Keratinocyte (primary cell): ENCODE measurements at regions not wholly inside any gene's neighbourhood (a gene's known extent, or its start where the extent isn't known, plus 50 kb on each side); places are given as distances from the start of the nearest gene placed in this dataset.

Source experiments
- DNase-seq: peaks from one replicate; pipeline ENCODE4 v3.0.0-alpha.2; 2011; ENCODE audit warnings: low read depth, missing footprints, low spot score
- FAIRE-seq: peaks from 2 replicates; lab custom pipeline; 2011; peaks lifted over from hg19 to GRCh38; lab: Jason Lieb, UNC
- H2AFZ ChIP-seq: 2 replicates; pipeline ENCODE4 v1.6.0; 2012; ENCODE audit warnings: low read length, control low read depth, inconsistent platforms; ENCODE audit not compliant: control insufficient read depth
- H3K27ac ChIP-seq: 2 replicates; pipeline ENCODE4 v1.5.1; 2011; ENCODE audit warnings: low read length; ENCODE audit not compliant: control insufficient read depth, insufficient read depth
- H3K27me3 ChIP-seq: 3 replicates; pipeline ENCODE4 v1.6.0; 2011; ENCODE audit warnings: low read length; ENCODE audit not compliant: control insufficient read depth, insufficient read depth; ENCODE audit errors: extremely low read depth
- H3K36me3 ChIP-seq, 2 experiments: 2 replicates in 1 of 2; 3 replicates in 1 of 2; pipeline ENCODE4 v1.5.1; 2011; ENCODE audit warnings: low read length in 2 of 2, mild to moderate bottlenecking in 1 of 2; ENCODE audit not compliant: control insufficient read depth in 2 of 2, insufficient read depth in 2 of 2; ENCODE audit errors: extremely low read depth in 1 of 2
- H3K4me1 ChIP-seq: 3 replicates; pipeline ENCODE4 v1.5.1; 2011; ENCODE audit warnings: low read length; ENCODE audit not compliant: control insufficient read depth, insufficient read depth; ENCODE audit errors: extremely low read depth
- H3K4me2 ChIP-seq: 3 replicates; pipeline ENCODE4 v1.6.0; 2011; ENCODE audit warnings: low read depth, low read length; ENCODE audit not compliant: control insufficient read depth, insufficient read depth; ENCODE audit errors: extremely low read depth
- H3K4me3 ChIP-seq, 3 experiments: fragments of 200-600 bp in 1 of 3; sonication (generic) in 1 of 3; 2 replicates in 2 of 3; 3 replicates in 1 of 3; pipeline ENCODE4 v1.5.1; 2011 to 2016; ENCODE audit warnings: low read length in 3 of 3, mild to moderate bottlenecking in 3 of 3, control low read depth in 2 of 3, inconsistent platforms in 1 of 3, low read depth in 1 of 3, mixed read lengths in 1 of 3, mixed run types in 1 of 3, moderate library complexity in 1 of 3; ENCODE audit not compliant: control insufficient read depth in 2 of 3, insufficient read depth in 2 of 3; ENCODE audit errors: extremely low read depth in 1 of 3
- H3K79me2 ChIP-seq: 2 replicates; pipeline ENCODE4 v1.6.0; 2012; ENCODE audit warnings: low read length; ENCODE audit not compliant: control insufficient read depth, insufficient read depth
- H3K9ac ChIP-seq: 3 replicates; pipeline ENCODE4 v1.6.0; 2011; ENCODE audit warnings: low read length; ENCODE audit not compliant: control insufficient read depth, insufficient read depth; ENCODE audit errors: extremely low read depth
- H3K9me1 ChIP-seq: 3 replicates; pipeline ENCODE4 v1.6.0; 2011; ENCODE audit warnings: low read length; ENCODE audit not compliant: control insufficient read depth, insufficient read depth; ENCODE audit errors: extremely low read depth
- H3K9me3 ChIP-seq: 2 replicates; pipeline ENCODE4 v1.5.1; 2012; ENCODE audit warnings: low read depth, low read length; ENCODE audit not compliant: control insufficient read depth
- H4K20me1 ChIP-seq: 3 replicates; pipeline ENCODE4 v1.6.0; 2011; ENCODE audit warnings: low read length; ENCODE audit not compliant: control insufficient read depth, insufficient read depth; ENCODE audit errors: extremely low read depth
- EZH2 ChIP-seq: IDR thresholded peaks from one replicate; pipeline ENCODE4 v1.6.1; 2012; ENCODE audit warnings: inconsistent platforms, mild to moderate bottlenecking, low read length, moderate library complexity
- dilution Hi-C: fragments of 300-500 bp; cut with MboI; formaldehyde crosslinking; loops from one replicate; pipeline ENCODE4 v1.7.0; 2020; ENCODE audit warnings: low sequenced_read_pairs; ENCODE audit not compliant: extremely low pct_ligation_motif_present
- TF ChIP-seq, protein P1 (sequence below), 3 experiments: IDR thresholded peaks in 1 of 3; conservative IDR thresholded peaks in 1 of 3; optimal IDR thresholded peaks in 1 of 3; 2 replicates in 2 of 3; 3 replicates in 1 of 3; pipeline versions ENCODE3 to v1.5.1; 2011; ENCODE audit warnings: low read length in 3 of 3, mild to moderate bottlenecking in 3 of 3, moderate library complexity in 2 of 3, control low read depth in 1 of 3, inconsistent platforms in 1 of 3; ENCODE audit not compliant: insufficient read depth in 2 of 3; ENCODE audit errors: extremely low read depth in 1 of 3

DNA sequence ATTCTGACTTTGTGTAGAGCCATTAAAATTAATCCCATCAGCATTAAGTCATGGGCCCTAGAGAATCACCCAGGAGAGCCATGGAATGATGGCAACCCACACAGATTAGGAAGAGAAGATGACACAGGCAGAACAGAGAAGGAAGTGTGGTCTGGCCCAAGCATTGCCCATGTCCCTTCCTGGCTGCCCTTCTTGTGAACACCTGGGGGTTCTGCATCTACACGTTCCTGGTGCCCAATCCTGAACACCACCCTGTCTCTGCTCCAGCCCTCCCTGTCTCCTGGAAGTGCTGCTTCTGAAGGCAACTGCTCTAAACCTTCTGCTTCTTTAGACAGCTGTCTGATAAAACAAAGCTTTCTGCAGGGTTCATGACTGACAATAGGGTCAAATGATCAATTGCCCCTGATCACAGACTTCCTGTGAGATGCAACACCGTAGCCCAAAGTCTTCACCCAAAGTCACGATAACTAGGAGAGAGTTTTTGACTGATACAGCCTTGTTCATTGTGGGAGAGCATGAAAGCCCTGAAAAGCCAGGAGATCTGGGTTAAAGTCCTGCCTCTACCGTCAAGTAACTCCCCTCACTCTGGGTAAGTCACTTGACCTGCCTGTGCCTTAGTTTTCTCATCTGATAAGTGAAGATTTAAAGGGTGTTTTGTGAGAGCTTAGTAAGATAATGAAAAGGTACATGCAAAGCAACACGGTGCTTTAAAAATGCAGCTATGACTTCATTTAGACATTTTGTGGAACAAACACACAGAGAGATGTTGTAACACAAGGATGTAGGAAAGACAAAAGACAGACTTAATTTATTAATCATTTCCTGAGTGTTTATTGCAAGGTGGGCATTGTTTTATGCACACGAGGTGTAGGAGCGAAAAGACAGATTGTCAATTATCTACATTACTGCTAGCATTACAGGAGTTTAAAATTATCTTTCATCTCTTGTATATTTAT, 291.2 kb upstream of the STXBP5 start:
- Histone ChIP-seq H2AFZ (peak overlapping the region; percentile 21), H3K4me1 (peaks cover 42% of the 10 kb centered on the region), H3K9me1 (no peaks in the 10 kb centered on the region), H3K4me2 (peak overlapping the region; percentile 97), H3K27ac (no peak overlapping the region), H3K4me3 (no peak overlapping the region), H3K9ac (no peak overlapping the region), H3K36me3 (no peaks in the 10 kb centered on the region), H3K9me3 (no peaks in the 10 kb centered on the region), H4K20me1 (no peaks in the 10 kb centered on the region), H3K79me2 (no peaks in the 10 kb centered on the region), H3K27me3 (no peaks in the 10 kb centered on the region)
- FAIRE-seq: no peak
- TF ChIP-seq EZH2: no peak
- TF ChIP-seq, protein P1, sequence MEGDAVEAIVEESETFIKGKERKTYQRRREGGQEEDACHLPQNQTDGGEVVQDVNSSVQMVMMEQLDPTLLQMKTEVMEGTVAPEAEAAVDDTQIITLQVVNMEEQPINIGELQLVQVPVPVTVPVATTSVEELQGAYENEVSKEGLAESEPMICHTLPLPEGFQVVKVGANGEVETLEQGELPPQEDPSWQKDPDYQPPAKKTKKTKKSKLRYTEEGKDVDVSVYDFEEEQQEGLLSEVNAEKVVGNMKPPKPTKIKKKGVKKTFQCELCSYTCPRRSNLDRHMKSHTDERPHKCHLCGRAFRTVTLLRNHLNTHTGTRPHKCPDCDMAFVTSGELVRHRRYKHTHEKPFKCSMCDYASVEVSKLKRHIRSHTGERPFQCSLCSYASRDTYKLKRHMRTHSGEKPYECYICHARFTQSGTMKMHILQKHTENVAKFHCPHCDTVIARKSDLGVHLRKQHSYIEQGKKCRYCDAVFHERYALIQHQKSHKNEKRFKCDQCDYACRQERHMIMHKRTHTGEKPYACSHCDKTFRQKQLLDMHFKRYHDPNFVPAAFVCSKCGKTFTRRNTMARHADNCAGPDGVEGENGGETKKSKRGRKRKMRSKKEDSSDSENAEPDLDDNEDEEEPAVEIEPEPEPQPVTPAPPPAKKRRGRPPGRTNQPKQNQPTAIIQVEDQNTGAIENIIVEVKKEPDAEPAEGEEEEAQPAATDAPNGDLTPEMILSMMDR (optimal IDR thresholded peaks at IDR 0.05 in 1 of 3, IDR thresholded peaks at IDR 0.05 in 1 of 3, conservative IDR thresholded peaks at IDR 0.05 in 1 of 3; ENCODE audit: extremely low read depth in 1 of 3, insufficient read depth in 2 of 3, low read length in 3 of 3): no peak
- no peak for DNase-seq
- dilution Hi-C loops: no loop called here

DNA sequence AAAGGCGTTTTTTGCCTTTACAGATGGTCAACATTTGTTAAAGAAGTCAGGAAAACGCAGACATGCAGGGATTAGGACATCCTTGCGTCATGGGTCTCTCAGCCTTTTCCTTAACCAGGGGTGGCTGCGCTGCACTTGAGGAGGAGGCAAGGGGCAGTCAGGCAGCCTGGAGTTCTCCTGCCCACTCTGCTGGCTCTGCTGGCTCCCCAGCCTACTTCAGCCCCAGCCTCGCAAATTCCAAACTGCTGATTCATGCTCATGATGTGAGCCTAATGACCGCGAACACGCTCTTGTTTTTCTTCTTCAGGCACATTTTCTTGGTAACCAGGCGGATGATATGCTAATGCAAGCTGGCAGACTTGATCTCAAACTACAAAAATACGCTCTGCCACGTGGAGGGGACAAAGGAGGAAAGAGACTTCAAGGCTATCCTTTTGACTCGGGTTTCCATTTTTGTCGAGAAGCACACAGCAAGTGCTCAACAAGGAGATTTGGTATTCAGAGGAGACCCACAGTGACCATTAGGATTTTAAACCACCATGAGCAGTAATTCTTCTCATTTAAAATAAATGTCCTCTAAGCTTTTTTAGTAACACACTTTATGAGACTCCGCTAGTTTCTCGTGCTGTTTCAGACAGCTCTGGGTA, 290.3 kb upstream of the STXBP5 start:
- H2AFZ ChIP-seq: peak overlapping the region; percentile 70

More for the DNA sequence above, 290.3 kb upstream of the STXBP5 start:
- Histone ChIP-seq H3K9me1 (no peaks in the 10 kb centered on the region), H3K4me3 (peak overlapping the region; percentile 35 to 70 (median 65)), H3K4me1 (peaks cover 42% of the 10 kb centered on the region), H3K9ac (peak overlapping the region; percentile 77), H3K27me3 (no peaks in the 10 kb centered on the region), H3K27ac (peak overlapping the region; percentile 98), H4K20me1 (no peaks in the 10 kb centered on the region), H3K36me3 (no peaks in the 10 kb centered on the region), H3K9me3 (no peaks in the 10 kb centered on the region), H3K79me2 (no peaks in the 10 kb centered on the region), H3K4me2 (peak overlapping the region; percentile 97)
- TF ChIP-seq, protein P1 (optimal IDR thresholded peaks at IDR 0.05 in 1 of 3, IDR thresholded peaks at IDR 0.05 in 1 of 3, conservative IDR thresholded peaks at IDR 0.05 in 1 of 3; ENCODE audit: extremely low read depth in 1 of 3, insufficient read depth in 2 of 3, low read length in 3 of 3): no peak
- no peak for TF ChIP-seq EZH2
- peak; percentile 53 for FAIRE-seq
- dilution Hi-C loops: no loop called here
- DNase-seq: peak; percentile 94
